Fibroblast of lung (primary cell): ENCODE measurements at regions not wholly inside any gene's neighbourhood (a gene's known extent, or its start where the extent isn't known, plus 50 kb on each side); places are given as distances from the start of the nearest gene placed in this dataset.

Experiments
- CTCF ChIP-seq, 2 donors: IDR thresholded peaks in 1 of 2; conservative IDR thresholded peaks in 1 of 2; 1 replicate in 1 of 2; 2 replicates in 1 of 2; pipeline ENCODE4 v1.5.1; 2011 to 2012; ENCODE audit warnings: low read length in 2 of 2, control low read depth in 1 of 2, inconsistent platforms in 1 of 2, low read depth in 1 of 2, mild to moderate bottlenecking in 1 of 2
- EZH2 ChIP-seq: IDR thresholded peaks from 2 replicates; pipeline ENCODE4 v1.5.1; 2012; ENCODE audit warnings: low read length, control low read depth, mild to moderate bottlenecking; ENCODE audit errors: missing control alignments

- TF ChIP-seq CTCF (conservative IDR thresholded peaks at IDR 0.05 in 1 of 2, IDR thresholded peaks at IDR 0.05 in 1 of 2; ENCODE audit: low read depth in 1 of 2, low read length in 2 of 2) (no peak), EZH2 (no peak)
Observed at GRCh38 chr1:185574139-185574875, 159.9 kb upstream of the HMCN1 start.
